ENCODE measurements at regions not wholly inside any gene's neighbourhood (a gene's known extent, or its start where the extent isn't known, plus 50 kb on each side); places are given as distances from the start of the nearest gene placed in this dataset.
"Not testable (repeated sequence)": the region's sequence is repeated elsewhere in the genome, so short reads cannot be mapped to it uniquely, and the experiment has no call there.

DNA sequence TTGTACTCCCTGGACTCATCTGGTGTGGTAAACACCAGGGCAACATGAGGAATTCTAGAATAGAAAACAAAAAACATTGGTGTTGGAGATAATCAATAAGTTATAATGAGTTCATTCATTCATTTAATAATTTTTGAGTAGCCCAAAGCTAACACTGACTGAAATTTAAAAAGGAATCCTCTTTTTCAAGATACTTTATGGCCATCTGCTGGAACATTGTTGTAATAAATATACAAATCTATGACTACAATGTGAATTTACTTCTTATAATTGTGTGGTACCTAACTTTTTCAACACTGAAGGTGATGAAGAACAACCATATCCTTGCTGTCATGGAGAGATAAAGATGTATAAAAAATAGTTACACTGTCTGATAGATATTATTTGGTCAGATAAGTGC lies 687.3 kb upstream of the MIS18BP1 start:
- TF ChIP-seq GATA1 (IDR thresholded peaks at IDR 0.05; ENCODE audit: low read depth, low read length) (no peak), POLR2A (IDR thresholded peaks at IDR 0.05; ENCODE audit: low read length) (no peak)
- no peak for DNase-seq

- TF ChIP-seq POLR2A (IDR thresholded peaks at IDR 0.05; ENCODE audit: low read length) (no peak), GATA1 (IDR thresholded peaks at IDR 0.05; ENCODE audit: low read depth, low read length) (no peak)
- DNase-seq, result no peak
Observed at GRCh38 chr14:45939572-45939971, 686.6 kb upstream of the MIS18BP1 start.

DNA sequence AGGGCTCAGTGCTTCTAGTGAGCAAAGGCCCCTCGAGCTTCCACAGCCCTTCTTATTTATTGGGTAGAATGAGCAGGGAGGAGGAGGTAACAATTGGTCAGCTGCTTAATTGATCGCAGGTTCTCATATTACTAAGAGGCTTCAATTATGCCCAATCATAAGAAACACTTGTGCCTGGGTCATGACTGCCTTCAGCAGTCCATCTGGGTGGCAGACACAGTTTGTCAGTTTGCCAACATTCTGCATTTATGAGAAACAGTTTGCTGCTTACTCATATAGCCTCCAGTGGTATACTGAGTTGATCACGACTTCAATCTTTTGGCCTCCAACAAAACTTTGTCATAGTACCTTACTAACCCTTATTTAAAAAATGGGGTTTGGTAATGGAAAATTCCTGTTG lies 667.0 kb upstream of the MIS18BP1 start:
- not testable (repeated sequence) for DNase-seq

- TF ChIP-seq POLR2A (IDR thresholded peaks at IDR 0.05; ENCODE audit: low read length), result no peak
- TF ChIP-seq GATA1 (IDR thresholded peaks at IDR 0.05; ENCODE audit: low read depth, low read length), result no peak
Observed at GRCh38 chr14:45916340-45916953, 663.4 kb upstream of the MIS18BP1 start.

DNA sequence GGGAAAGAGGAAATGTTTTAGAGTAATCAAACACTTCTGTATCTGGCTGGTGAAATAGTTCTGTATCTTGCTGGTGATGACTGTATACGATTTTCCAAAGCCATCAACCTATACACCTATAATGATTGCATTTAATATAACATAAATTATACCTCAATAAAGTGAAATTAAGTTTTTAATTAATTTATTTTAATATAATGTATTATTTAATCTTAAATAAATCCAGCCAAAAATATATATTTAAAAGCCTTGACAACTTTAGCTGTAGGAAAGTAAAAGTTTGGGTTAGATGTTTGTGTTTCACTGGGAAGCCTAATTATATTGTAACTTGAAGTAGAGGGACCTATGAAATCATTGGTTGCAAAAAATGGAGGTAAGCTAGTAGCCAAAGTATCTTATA lies 654.8 kb upstream of the MIS18BP1 start:
- TF ChIP-seq GATA1 (IDR thresholded peaks at IDR 0.05; ENCODE audit: low read depth, low read length) (no peak), POLR2A (IDR thresholded peaks at IDR 0.05; ENCODE audit: low read length) (no peak)
- no peak for DNase-seq

More at GRCh38 chr14:45916340-45916953, 663.4 kb upstream of the MIS18BP1 start:
- no peak for DNase-seq

DNA sequence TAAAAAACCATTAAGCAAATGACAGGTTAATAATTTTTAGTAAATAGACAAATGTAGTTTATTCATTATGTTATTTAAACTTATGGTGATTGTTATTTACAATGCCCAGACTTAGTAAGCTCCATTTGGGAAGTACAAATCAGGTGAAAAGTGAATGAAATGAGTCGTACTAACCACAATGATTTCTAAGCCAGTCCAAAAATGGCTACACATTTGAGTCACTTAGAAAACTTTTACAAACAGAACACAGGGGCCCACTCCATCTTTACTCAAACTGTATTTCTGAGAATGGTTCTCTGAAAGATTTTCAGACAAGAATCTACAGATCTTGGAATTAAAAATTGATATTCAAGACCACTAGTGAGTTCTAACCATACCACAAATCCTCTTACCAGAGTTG lies 653.3 kb upstream of the MIS18BP1 start:
- DNase-seq, result no peak
- no peak for TF ChIP-seq POLR2A (IDR thresholded peaks at IDR 0.05; ENCODE audit: low read length)
- TF ChIP-seq GATA1 (IDR thresholded peaks at IDR 0.05; ENCODE audit: low read depth, low read length), result no peak

- DNase-seq, result no peak
- TF ChIP-seq POLR2A (IDR thresholded peaks at IDR 0.05; ENCODE audit: low read length) (no peak), GATA1 (IDR thresholded peaks at IDR 0.05; ENCODE audit: low read depth, low read length) (no peak)
Observed at GRCh38 chr14:45905672-45906071, 652.7 kb upstream of the MIS18BP1 start.

DNA sequence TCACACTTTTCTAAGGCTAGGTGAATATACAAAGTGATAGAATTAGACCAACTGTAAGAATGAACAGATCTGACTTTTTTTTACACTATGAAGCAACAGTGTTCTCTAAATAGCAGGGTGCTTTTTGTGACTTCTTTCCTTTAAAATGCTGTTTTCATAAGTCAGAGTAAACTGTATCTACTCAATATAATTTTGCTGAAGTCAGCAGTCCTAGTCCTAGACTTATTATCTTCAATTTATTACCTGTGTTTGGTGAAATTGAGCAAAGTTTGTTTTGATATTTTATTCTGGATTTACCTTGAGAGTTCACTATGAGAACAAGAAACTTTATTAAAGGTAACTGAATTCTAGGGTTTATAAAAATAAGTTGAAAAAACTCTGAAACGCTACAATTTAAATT lies 651.3 kb upstream of the MIS18BP1 start:
- DNase-seq, result no peak
- TF ChIP-seq POLR2A (IDR thresholded peaks at IDR 0.05; ENCODE audit: low read length), result no peak
- no peak for TF ChIP-seq GATA1 (IDR thresholded peaks at IDR 0.05; ENCODE audit: low read depth, low read length)

- no peak for DNase-seq
- no peak for TF ChIP-seq POLR2A (IDR thresholded peaks at IDR 0.05; ENCODE audit: low read length)
- no peak for TF ChIP-seq GATA1 (IDR thresholded peaks at IDR 0.05; ENCODE audit: low read depth, low read length)
Observed at GRCh38 chr14:45902241-45902640, 649.2 kb upstream of the MIS18BP1 start.

GRCh38 chr14:45897439-45897838 lies 644.4 kb upstream of the MIS18BP1 start:
- no peak for DNase-seq
- TF ChIP-seq POLR2A (IDR thresholded peaks at IDR 0.05; ENCODE audit: low read length) (no peak), GATA1 (IDR thresholded peaks at IDR 0.05; ENCODE audit: low read depth, low read length) (no peak)

- no peak for DNase-seq
- TF ChIP-seq GATA1 (IDR thresholded peaks at IDR 0.05; ENCODE audit: low read depth, low read length) (no peak), POLR2A (IDR thresholded peaks at IDR 0.05; ENCODE audit: low read length) (no peak)
Observed at GRCh38 chr14:45893127-45893526, 640.1 kb upstream of the MIS18BP1 start.

- no peak for DNase-seq
- no peak for TF ChIP-seq POLR2A (IDR thresholded peaks at IDR 0.05; ENCODE audit: low read length)
- TF ChIP-seq GATA1 (IDR thresholded peaks at IDR 0.05; ENCODE audit: low read depth, low read length), result no peak
Observed at GRCh38 chr14:45891417-45892080, 638.5 kb upstream of the MIS18BP1 start.

DNA sequence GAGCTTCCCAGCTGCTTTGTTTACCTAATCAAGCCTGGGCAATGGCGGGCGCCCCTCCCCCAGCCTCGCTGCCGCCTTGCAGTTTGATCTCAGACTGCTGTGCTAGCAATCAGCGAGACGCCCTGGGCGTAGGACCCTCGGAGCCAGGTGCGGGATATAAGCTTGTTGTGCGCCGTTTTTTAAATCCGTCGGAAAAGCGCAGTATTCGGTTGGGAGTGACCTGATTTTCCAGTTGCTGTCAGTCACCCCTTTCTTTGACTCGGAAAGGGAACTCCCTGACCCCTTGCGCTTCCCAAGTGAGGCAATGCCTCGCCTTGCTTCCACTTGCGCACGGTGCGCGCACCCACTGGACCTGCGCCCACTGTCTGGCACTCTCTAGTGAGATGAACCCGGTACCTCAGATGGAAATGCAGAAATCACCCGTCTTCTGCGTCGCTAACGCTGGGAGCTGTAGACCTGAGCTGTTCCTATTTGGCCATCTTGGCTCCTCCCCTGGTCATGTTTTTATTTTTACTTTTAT lies 635.8 kb upstream of the MIS18BP1 start:
- DNase-seq, result not testable (repeated sequence)

DNA sequence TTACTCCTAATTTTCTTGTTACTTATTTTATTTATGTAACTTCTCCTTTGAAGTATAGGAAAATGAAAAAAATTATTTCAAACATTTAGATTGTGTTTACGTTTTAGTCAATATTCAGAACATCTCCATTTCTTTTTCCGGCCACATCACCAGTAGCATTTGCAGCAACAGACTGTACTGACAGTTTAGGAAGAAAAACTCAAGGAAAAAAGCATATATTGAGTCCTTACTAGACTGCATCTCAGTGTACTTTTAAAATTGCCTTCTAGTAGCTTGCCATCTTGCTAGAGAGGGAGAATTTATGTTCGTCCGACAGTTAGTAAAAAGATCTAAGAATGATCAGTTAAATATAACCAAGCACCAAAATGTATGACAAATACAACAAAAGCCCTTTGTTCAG lies 625.0 kb upstream of the MIS18BP1 start:
- no peak for DNase-seq
- no peak for TF ChIP-seq GATA1 (IDR thresholded peaks at IDR 0.05; ENCODE audit: low read depth, low read length)
- TF ChIP-seq POLR2A (IDR thresholded peaks at IDR 0.05; ENCODE audit: low read length), result no peak

GRCh38 chr14:45868863-45869262 lies 615.9 kb upstream of the MIS18BP1 start:
- no peak for DNase-seq
- TF ChIP-seq GATA1 (IDR thresholded peaks at IDR 0.05; ENCODE audit: low read depth, low read length), result no peak
- no peak for TF ChIP-seq POLR2A (IDR thresholded peaks at IDR 0.05; ENCODE audit: low read length)

All from erythroblast (primary cell).